DND-41 (cell line): ENCODE measurements at regions not wholly inside any gene's neighbourhood (a gene's known extent, or its start where the extent isn't known, plus 50 kb on each side); places are given as distances from the start of the nearest gene placed in this dataset.

Experiments
- EZH2 ChIP-seq: IDR thresholded peaks from 3 replicates; pipeline ENCODE4 v1.6.1; 2012; ENCODE audit warnings: borderline replicate concordance, low read depth, mild to moderate bottlenecking, moderate library complexity, low read length, inconsistent platforms; ENCODE audit not compliant: severe bottlenecking
- TF ChIP-seq, protein P1 (sequence below): IDR thresholded peaks from 2 replicates; pipeline ENCODE4 v1.5.1; 2012; ENCODE audit warnings: borderline replicate concordance, low read length, moderate library complexity, mild to moderate bottlenecking; ENCODE audit not compliant: poor library complexity, severe bottlenecking; ENCODE audit errors: extremely low read depth

DNA sequence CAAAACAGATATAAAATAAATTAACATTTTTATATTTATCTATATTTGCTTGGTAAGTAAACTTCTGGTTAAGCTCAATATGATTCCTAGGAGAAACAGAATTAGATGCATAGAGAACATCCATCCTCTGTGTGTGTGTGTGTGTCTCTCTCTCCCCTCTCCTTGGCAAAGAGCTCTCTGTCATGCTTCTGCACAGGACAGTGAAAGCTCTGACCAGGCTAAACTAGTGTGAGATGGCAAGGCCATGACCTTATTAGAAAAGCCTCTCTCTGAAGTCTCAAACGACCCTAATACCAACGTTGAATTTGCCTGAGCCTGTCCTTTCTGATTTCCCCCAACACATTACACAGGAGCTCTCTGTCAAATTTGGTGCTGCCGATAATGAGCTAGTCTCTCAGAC is 746.0 kb downstream of the VGLL3 start:
- TF ChIP-seq, protein P1, sequence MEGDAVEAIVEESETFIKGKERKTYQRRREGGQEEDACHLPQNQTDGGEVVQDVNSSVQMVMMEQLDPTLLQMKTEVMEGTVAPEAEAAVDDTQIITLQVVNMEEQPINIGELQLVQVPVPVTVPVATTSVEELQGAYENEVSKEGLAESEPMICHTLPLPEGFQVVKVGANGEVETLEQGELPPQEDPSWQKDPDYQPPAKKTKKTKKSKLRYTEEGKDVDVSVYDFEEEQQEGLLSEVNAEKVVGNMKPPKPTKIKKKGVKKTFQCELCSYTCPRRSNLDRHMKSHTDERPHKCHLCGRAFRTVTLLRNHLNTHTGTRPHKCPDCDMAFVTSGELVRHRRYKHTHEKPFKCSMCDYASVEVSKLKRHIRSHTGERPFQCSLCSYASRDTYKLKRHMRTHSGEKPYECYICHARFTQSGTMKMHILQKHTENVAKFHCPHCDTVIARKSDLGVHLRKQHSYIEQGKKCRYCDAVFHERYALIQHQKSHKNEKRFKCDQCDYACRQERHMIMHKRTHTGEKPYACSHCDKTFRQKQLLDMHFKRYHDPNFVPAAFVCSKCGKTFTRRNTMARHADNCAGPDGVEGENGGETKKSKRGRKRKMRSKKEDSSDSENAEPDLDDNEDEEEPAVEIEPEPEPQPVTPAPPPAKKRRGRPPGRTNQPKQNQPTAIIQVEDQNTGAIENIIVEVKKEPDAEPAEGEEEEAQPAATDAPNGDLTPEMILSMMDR: no peak
- no peak for TF ChIP-seq EZH2
